ENCODE measurements at regions not wholly inside any gene's neighbourhood (a gene's known extent, or its start where the extent isn't known, plus 50 kb on each side); places are given as distances from the start of the nearest gene placed in this dataset.
A peak's percentile ranks its signal among the peaks of the same experiment; 100 is the strongest.

- no peak for TF ChIP-seq JUND (IDR thresholded peaks at IDR 0.05; ENCODE audit: low read depth)
- in situ Hi-C loops (cut with HindIII; ENCODE audit: low pct_unique_long_range_greater_than_20kb, low sequenced_read_pairs) = no loop called here
- DNase-seq (ENCODE audit: low read depth in 1 of 2, low spot score in 1 of 2) = no peak
These were observed 92.1 kb upstream of the FGFR2 start for GRCh38 chr10:121690152-121690848.

- in situ Hi-C loops (cut with HindIII; ENCODE audit: low pct_unique_long_range_greater_than_20kb, low sequenced_read_pairs) = no loop called here
- no peak for TF ChIP-seq JUND (IDR thresholded peaks at IDR 0.05; ENCODE audit: low read depth)
- DNase-seq (ENCODE audit: low read depth in 1 of 2, low spot score in 1 of 2) = peak in 1 of 2 experiments; percentile 21
These were observed 89.0 kb upstream of the FGFR2 start for GRCh38 chr10:121687095-121687813.

GRCh38 chr10:121684276-121684675 is 86.0 kb upstream of the FGFR2 start:
- no peak for TF ChIP-seq JUND (IDR thresholded peaks at IDR 0.05; ENCODE audit: low read depth)
- DNase-seq (ENCODE audit: low read depth in 1 of 2, low spot score in 1 of 2) = no peak
- in situ Hi-C loops (cut with HindIII; ENCODE audit: low pct_unique_long_range_greater_than_20kb, low sequenced_read_pairs) = no loop called here

- in situ Hi-C loops (cut with HindIII; ENCODE audit: low pct_unique_long_range_greater_than_20kb, low sequenced_read_pairs) = no loop called here
- no peak for DNase-seq (ENCODE audit: low read depth in 1 of 2, low spot score in 1 of 2)
- TF ChIP-seq JUND (IDR thresholded peaks at IDR 0.05; ENCODE audit: low read depth) = no peak
These were observed 85.6 kb upstream of the FGFR2 start for GRCh38 chr10:121683816-121684215.

GRCh38 chr10:121683366-121683765 is 85.1 kb upstream of the FGFR2 start:
- no peak for DNase-seq (ENCODE audit: low read depth in 1 of 2, low spot score in 1 of 2)
- in situ Hi-C loops (cut with HindIII; ENCODE audit: low pct_unique_long_range_greater_than_20kb, low sequenced_read_pairs) = no loop called here

GRCh38 chr10:121681997-121682687 is 83.9 kb upstream of the FGFR2 start:
- TF ChIP-seq JUND (IDR thresholded peaks at IDR 0.05; ENCODE audit: low read depth) = no peak
- in situ Hi-C loops (cut with HindIII; ENCODE audit: low pct_unique_long_range_greater_than_20kb, low sequenced_read_pairs) = no loop called here
- DNase-seq (ENCODE audit: low read depth in 1 of 2, low spot score in 1 of 2) = no peak

More at GRCh38 chr10:121683366-121683765, 85.1 kb upstream of the FGFR2 start:
- no peak for TF ChIP-seq JUND (IDR thresholded peaks at IDR 0.05; ENCODE audit: low read depth)

- in situ Hi-C loops (cut with HindIII; ENCODE audit: low pct_unique_long_range_greater_than_20kb, low sequenced_read_pairs) = no loop called here
These were observed 82.8 kb upstream of the FGFR2 start for GRCh38 chr10:121680879-121681655.

GRCh38 chr10:121679916-121680315 is 81.7 kb upstream of the FGFR2 start:
- TF ChIP-seq JUND (IDR thresholded peaks at IDR 0.05; ENCODE audit: low read depth) = no peak
- in situ Hi-C loops (cut with HindIII; ENCODE audit: low pct_unique_long_range_greater_than_20kb, low sequenced_read_pairs) = no loop called here
- no peak for DNase-seq (ENCODE audit: low read depth in 1 of 2, low spot score in 1 of 2)

More at GRCh38 chr10:121680879-121681655, 82.8 kb upstream of the FGFR2 start:
- TF ChIP-seq JUND (IDR thresholded peaks at IDR 0.05; ENCODE audit: low read depth) = no peak
- no peak for DNase-seq (ENCODE audit: low read depth in 1 of 2, low spot score in 1 of 2)

GRCh38 chr10:121678631-121679174 is 80.5 kb upstream of the FGFR2 start:
- DNase-seq (ENCODE audit: low read depth in 1 of 2, low spot score in 1 of 2) = no peak
- in situ Hi-C loops (cut with HindIII; ENCODE audit: low pct_unique_long_range_greater_than_20kb, low sequenced_read_pairs) = no loop called here
- TF ChIP-seq JUND (IDR thresholded peaks at IDR 0.05; ENCODE audit: low read depth) = no peak

GRCh38 chr10:121677880-121678279 is 79.6 kb upstream of the FGFR2 start:
- no peak for DNase-seq (ENCODE audit: low read depth in 1 of 2, low spot score in 1 of 2)
- no peak for TF ChIP-seq JUND (IDR thresholded peaks at IDR 0.05; ENCODE audit: low read depth)
- in situ Hi-C loops (cut with HindIII; ENCODE audit: low pct_unique_long_range_greater_than_20kb, low sequenced_read_pairs) = no loop called here

- DNase-seq (ENCODE audit: low read depth in 1 of 2, low spot score in 1 of 2) = no peak
- no peak for TF ChIP-seq JUND (IDR thresholded peaks at IDR 0.05; ENCODE audit: low read depth)
- in situ Hi-C loops (cut with HindIII; ENCODE audit: low pct_unique_long_range_greater_than_20kb, low sequenced_read_pairs) = no loop called here
These were observed 77.1 kb upstream of the FGFR2 start for GRCh38 chr10:121675344-121675743.

- TF ChIP-seq JUND (IDR thresholded peaks at IDR 0.05; ENCODE audit: low read depth) = no peak
- DNase-seq (ENCODE audit: low read depth in 1 of 2, low spot score in 1 of 2) = no peak
- in situ Hi-C loops (cut with HindIII; ENCODE audit: low pct_unique_long_range_greater_than_20kb, low sequenced_read_pairs) = no loop called here
These were observed 76.6 kb upstream of the FGFR2 start for GRCh38 chr10:121674885-121675284.
